ENCODE measurements at regions not wholly inside any gene's neighbourhood (a gene's known extent, or its start where the extent isn't known, plus 50 kb on each side); places are given as distances from the start of the nearest gene placed in this dataset.

GRCh38 chr9:126020836-126021235 is 273.7 kb downstream of the PBX3 start:
- TF ChIP-seq EZH2 (IDR thresholded peaks at IDR 0.05; ENCODE audit: low read length, missing control alignments) (no peak), CTCF (conservative IDR thresholded peaks at IDR 0.05 in 1 of 2, IDR thresholded peaks at IDR 0.05 in 1 of 2; ENCODE audit: low read depth in 1 of 2, low read length in 2 of 2) (no peak)

All from fibroblast of lung (primary cell).